ENCODE measurements at regions not wholly inside any gene's neighbourhood (a gene's known extent, or its start where the extent isn't known, plus 50 kb on each side); places are given as distances from the start of the nearest gene placed in this dataset.
"Not testable (repeated sequence)": the region's sequence is repeated elsewhere in the genome, so short reads cannot be mapped to it uniquely, and the experiment has no call there.

- no peak for DNase-seq (ENCODE audit: low read depth)
These were observed 102.2 kb upstream of the KCNG1 start for GRCh38 chr20:51125105-51125504.

- DNase-seq (ENCODE audit: low read depth) = not testable (repeated sequence)
These were observed 101.0 kb upstream of the KCNG1 start for GRCh38 chr20:51123887-51124286.

GRCh38 chr20:51122931-51123658, 100.2 kb upstream of the KCNG1 start:
- DNase-seq (ENCODE audit: low read depth) = no peak

- no peak for DNase-seq (ENCODE audit: low read depth)
These were observed 99.0 kb upstream of the KCNG1 start for GRCh38 chr20:51121901-51122412.

GRCh38 chr20:51121272-51121671, 98.4 kb upstream of the KCNG1 start:
- DNase-seq (ENCODE audit: low read depth) = no peak

- DNase-seq (ENCODE audit: low read depth) = no peak
These were observed 98.0 kb upstream of the KCNG1 start for GRCh38 chr20:51120868-51121267.

- DNase-seq (ENCODE audit: low read depth) = no peak
These were observed 97.5 kb upstream of the KCNG1 start for GRCh38 chr20:51120438-51120837.

GRCh38 chr20:51119914-51120313, 97.0 kb upstream of the KCNG1 start:
- no peak for DNase-seq (ENCODE audit: low read depth)

- DNase-seq (ENCODE audit: low read depth) = no peak
These were observed 96.1 kb upstream of the KCNG1 start for GRCh38 chr20:51118985-51119527.

GRCh38 chr20:51118216-51118615, 95.3 kb upstream of the KCNG1 start:
- no peak for DNase-seq (ENCODE audit: low read depth)

- no peak for DNase-seq (ENCODE audit: low read depth)
These were observed 94.1 kb upstream of the KCNG1 start for GRCh38 chr20:51116765-51117686.

- DNase-seq (ENCODE audit: low read depth) = no peak
These were observed 88.4 kb upstream of the KCNG1 start for GRCh38 chr20:51111290-51111689.

- no peak for DNase-seq (ENCODE audit: low read depth)
These were observed 85.9 kb upstream of the KCNG1 start for GRCh38 chr20:51108638-51109363.

- no peak for DNase-seq (ENCODE audit: low read depth)
These were observed 83.1 kb upstream of the KCNG1 start for GRCh38 chr20:51106011-51106410.

- DNase-seq (ENCODE audit: low read depth) = no peak
These were observed 82.3 kb upstream of the KCNG1 start for GRCh38 chr20:51104960-51105920.

GRCh38 chr20:51100617-51101016, 77.7 kb upstream of the KCNG1 start:
- no peak for DNase-seq (ENCODE audit: low read depth)

GRCh38 chr20:51098284-51098810, 75.4 kb upstream of the KCNG1 start:
- DNase-seq (ENCODE audit: low read depth) = no peak

GRCh38 chr20:51097351-51098120, 74.6 kb upstream of the KCNG1 start:
- no peak for DNase-seq (ENCODE audit: low read depth)

- no peak for DNase-seq (ENCODE audit: low read depth)
These were observed 73.8 kb upstream of the KCNG1 start for GRCh38 chr20:51096582-51097267.
